ENCODE measurements at regions not wholly inside any gene's neighbourhood (a gene's known extent, or its start where the extent isn't known, plus 50 kb on each side); places are given as distances from the start of the nearest gene placed in this dataset.

GRCh38 chr9:21565155-21565554 lies 83.0 kb upstream of the IFNE start:
- no peak for DNase-seq

- no peak for DNase-seq
These were observed 85.8 kb upstream of the IFNE start for GRCh38 chr9:21567926-21568325.

GRCh38 chr9:21568484-21568883 lies 86.4 kb upstream of the IFNE start:
- no peak for DNase-seq

GRCh38 chr9:21569721-21570120 lies 87.6 kb upstream of the IFNE start:
- DNase-seq = no peak

- no peak for DNase-seq
These were observed 88.6 kb upstream of the IFNE start for GRCh38 chr9:21570643-21571275.

- DNase-seq = no peak
These were observed 92.1 kb upstream of the IFNE start for GRCh38 chr9:21574261-21574660.

GRCh38 chr9:21576331-21577189 lies 94.4 kb upstream of the IFNE start:
- DNase-seq = no peak

- DNase-seq = no peak
These were observed 97.1 kb upstream of the IFNE start for GRCh38 chr9:21579247-21579671.

- no peak for DNase-seq
These were observed 97.6 kb upstream of the IFNE start for GRCh38 chr9:21579743-21580142.

- no peak for DNase-seq
These were observed 98.7 kb upstream of the IFNE start for GRCh38 chr9:21580636-21581378.

- DNase-seq = no peak
These were observed 101.7 kb upstream of the IFNE start for GRCh38 chr9:21583628-21584377.

GRCh38 chr9:21584890-21585289 lies 102.8 kb upstream of the IFNE start:
- DNase-seq = no peak

- DNase-seq = no peak
These were observed 103.9 kb upstream of the IFNE start for GRCh38 chr9:21585756-21586752.

GRCh38 chr9:21589344-21590056 lies 107.4 kb upstream of the IFNE start:
- no peak for DNase-seq

GRCh38 chr9:21590058-21590996 lies 108.2 kb upstream of the IFNE start:
- no peak for DNase-seq

GRCh38 chr9:21591221-21592062 lies 109.3 kb upstream of the IFNE start:
- peak; percentile 44 for DNase-seq

- DNase-seq = no peak
These were observed 109.9 kb upstream of the IFNE start for GRCh38 chr9:21592063-21592338.

GRCh38 chr9:21597284-21597683 lies 115.2 kb upstream of the IFNE start:
- no peak for DNase-seq

- no peak for DNase-seq
These were observed 116.6 kb upstream of the IFNE start for GRCh38 chr9:21598749-21599148.
